GM19351 (cell line): ENCODE measurements at regions not wholly inside any gene's neighbourhood (a gene's known extent, or its start where the extent isn't known, plus 50 kb on each side); places are given as distances from the start of the nearest gene placed in this dataset.

Experiments
- ATAC-seq: cut with Tn5 transposase; IDR thresholded peaks from one replicate; pipeline ENCODE4 v1.9.1; 2021; ENCODE audit warnings: mild to moderate bottlenecking, moderate library complexity; ENCODE audit not compliant: unreplicated experiment

DNA sequence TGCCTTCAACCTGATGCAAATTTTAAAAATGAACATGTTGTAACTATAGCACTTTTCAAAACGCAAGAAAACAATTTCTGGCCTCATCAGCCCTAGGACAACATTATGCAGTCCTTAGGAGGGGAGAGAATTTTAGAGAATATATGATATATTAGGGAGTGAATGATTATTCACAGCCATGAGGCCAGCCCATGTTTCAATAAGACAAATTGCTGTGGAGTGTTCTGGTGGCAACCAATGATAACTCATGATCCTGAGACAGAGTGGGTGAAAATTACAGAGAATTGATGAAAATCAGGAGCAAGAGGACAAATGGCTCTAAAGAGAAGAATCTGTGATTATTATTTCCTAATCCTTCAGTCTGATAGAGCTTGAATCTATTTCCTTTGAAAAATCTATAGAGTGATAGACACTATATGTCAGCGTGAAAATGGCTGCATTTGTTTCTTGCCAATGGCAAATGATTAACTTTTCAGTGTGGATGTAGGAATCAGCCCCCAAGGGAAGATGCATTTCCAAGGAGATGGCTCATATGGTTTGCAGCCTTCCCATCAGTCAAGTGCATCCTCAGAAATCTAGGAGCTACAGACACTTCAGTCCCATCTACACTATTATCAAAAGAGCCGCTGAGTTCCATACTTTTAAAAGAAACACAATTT, 761.0 kb upstream of the ARRDC4 start:
- no peak for ATAC-seq

DNA sequence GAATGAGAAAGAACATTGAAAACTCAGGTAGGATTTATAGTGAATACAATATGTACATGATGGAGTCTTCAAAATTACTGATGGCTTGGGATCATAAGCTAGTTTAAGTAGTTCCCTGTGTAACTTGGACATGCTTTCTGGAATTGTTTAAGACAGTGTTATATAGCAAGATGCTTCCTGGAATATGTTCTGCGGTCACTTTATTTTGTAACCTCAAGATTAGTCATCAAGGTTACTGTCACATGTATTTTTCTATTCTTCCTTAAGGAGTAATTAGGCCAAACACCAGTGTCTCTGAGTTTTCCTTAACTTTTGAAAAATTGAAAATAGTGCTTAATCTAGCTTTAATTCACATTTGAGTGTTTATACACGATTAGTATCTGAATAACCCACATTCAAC, 760.3 kb upstream of the ARRDC4 start:
- ATAC-seq = no peak

DNA sequence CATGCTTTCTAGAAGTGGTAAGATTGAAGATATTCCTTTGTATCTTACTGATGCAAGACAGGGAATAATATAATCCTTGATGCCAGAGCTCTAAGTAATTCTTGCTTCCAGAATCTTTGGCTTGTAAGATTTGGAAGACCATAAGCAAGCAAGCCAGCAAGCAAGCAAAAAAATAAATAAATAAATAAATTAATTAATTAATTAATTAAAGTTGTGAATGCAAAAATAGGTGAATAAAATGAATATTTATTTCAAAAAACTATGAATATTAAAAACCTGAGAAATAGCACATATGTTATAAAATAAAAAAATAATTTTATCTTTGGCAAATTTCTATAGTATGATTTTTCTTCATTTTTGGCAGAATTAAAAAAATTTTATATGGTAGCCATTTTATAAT, 750.2 kb upstream of the ARRDC4 start:
- no peak for ATAC-seq

DNA sequence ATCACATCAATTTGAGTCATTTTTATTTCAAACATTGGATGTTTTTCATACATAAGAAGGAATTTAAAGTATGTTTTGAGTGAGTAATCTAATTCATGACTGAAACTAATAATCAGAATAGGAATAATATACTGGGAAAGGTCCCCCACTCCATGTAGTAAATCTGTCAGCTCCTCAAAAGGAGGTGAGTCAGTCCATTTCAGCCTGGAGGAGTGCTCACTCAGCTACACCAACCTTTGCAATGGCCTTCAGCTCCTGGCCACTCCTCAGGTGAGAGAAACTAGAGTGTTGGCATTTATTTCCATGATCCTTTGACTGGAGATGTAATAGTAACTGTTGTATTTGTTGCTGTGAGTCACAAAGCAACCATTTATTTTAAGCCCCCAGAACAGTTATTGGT, 744.9 kb upstream of the ARRDC4 start:
- no peak for ATAC-seq

DNA sequence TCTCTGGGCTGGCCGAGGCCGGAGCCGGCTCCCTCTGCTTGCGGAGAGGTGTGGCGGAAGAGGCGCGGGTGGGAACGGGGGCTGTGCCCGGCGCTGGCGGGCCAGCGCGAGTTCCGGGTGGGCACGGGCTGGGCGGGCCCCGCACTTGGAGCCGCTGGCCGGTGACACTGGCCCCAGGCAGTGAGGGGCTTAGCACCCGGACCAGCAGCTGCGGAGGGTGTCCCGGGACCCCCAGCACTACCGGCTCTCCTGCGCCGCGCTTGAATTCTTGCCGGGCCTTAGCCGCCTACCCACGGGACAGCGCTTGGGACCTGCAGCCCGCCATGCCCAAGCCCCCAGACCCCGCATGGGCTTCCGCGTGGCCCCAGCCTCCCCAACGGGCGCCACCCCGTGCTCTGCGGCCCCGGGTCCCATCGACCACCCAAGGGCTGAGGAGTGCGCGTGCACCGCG, 736.3 kb upstream of the ARRDC4 start:
- no peak for ATAC-seq

DNA sequence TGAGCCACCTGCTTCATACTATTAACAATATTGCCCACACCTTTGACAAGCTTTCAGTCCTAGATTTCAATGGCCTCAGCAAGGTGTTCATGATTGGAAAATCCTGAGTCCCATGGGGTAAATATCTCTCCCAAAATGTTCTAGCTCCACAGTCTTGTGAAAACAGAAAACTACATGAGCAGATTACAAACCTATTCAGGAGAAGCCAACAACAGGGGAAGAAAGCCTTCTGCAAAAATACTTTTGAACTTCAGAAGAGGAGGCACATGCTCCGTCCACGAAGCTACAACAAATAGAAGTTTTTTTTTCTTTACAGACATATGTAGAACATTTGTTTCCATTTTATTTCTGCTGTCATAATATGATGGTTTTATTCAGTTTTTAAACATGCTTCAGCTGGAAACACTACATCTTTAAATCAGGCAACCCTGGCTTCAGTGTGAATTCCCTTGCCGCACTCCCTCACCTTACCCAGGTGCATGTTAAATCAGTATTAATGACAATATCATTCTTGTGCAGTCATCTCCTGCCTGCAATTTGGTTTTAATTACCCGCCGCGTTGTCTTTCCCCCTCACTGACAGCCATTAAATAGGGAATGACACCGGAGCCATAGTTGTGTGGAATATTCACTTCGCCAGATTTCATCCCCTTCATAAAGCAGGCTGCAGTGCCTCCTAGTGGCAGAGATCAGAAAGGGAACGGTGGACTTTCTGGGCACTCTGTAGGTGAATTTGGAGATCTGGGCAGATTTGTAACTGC, 725.5 kb upstream of the ARRDC4 start:
- no peak for ATAC-seq

DNA sequence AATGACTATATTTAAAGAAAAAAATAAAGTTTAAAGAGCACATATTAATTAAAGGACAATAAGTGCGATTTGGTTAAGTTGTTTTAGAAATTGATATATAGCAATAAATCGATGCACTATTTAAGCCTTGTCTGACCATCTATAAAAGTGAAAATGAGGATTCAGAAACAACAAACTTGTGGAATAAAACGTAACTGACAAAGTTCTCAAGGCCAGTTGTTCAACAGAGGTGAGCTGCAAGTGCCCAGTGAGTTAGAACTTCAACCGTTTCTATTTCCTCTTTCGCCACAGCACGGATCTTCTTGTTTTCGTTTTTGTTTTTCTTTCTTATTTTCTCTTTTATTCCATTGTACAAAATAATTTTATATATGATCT, 724.9 kb upstream of the ARRDC4 start:
- ATAC-seq = no peak

DNA sequence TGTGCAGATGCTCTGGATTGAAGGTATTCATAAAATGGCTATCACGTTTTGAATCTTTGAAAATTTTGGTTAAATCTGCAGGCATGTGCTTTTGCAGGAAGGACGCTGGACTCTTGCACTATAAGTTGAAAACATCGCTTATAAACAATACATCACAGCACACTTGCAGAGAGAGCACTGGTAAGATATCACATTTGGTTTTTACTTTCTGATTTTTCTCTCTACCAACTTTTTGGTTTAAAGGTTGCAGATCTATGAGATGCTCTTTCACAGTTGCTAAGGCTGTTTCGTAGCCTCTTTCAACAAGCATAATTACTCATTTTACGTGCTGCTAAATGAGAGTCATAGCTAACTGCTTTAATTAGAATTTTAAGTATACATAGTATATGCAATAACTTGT, 724.4 kb upstream of the ARRDC4 start:
- no peak for ATAC-seq

DNA sequence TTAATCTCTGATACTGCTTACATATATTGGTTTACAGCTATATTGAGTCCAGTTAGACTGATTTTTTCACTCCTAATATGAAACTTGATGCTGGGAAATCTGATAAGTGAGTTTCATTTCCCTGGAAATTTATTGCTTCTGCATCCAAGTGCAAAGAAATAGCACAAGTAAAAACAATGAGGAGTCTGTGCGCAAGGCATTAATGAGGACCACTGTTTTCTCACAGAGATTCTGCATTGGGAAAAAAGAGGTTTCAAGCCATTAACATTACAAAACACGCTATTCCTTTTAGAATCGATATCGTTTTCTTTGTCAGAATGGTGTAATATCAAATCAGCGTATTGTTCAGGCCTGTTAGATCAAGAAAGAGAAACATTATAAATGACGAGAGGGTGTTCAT, 723.3 kb upstream of the ARRDC4 start:
- ATAC-seq = no peak

DNA sequence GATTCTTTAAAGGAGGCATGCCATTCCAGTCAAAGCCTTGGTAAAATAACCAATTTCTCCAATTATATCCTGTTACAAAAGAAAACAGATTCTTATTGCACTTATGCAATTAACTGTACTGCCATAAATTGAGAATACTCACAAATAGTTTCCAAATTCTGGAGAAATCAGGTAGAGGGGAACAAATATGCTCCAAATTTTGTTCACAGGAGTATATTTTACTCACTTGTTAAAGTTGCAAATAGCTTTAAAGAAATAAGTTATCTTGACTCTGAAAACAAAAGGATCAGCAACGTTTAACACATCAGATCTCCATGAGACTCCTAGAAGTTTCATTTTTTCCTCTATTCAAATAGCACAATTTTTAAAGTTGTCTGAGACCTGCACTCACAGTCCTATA, 712.1 kb upstream of the ARRDC4 start:
- no peak for ATAC-seq

DNA sequence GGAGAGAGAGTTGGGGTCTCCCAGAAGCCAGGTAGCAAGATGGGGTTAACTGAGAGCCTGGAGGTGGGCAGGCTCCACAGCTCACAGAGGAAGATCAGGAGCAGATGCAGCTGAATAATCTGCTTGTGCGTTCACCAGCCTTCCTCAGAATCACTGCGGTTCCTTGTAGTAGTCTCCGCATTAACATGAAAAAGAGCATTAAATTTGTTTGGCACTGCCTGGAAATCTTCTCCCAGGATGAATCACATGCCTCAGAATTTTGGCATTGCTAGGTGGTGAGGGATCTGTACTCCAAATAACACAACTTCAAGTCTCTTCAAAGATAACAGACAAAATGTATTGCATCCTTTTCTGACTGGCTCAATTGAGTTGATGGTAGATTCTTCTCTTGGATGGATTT, 700.6 kb upstream of the ARRDC4 start:
- no peak for ATAC-seq

DNA sequence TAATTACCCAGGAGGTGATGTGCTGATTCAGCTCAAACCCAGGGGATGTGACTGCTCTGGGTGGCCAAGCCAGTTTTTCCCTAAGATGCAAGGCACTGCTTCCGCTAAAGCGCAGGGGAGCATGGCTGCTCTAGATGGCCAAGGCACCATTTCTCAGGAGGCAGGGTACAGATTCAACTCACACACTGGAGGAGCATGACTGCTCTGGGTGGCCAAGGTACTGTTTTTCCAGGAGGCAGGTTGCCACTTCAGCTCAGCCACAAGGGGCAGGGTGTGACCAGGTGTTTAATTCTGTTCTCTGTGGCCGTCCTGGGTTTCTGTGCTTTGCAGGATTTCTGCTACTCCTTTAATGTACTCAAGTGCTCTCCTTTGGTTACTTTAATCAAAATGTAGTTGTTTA, 659.3 kb upstream of the ARRDC4 start:
- ATAC-seq = no peak

DNA sequence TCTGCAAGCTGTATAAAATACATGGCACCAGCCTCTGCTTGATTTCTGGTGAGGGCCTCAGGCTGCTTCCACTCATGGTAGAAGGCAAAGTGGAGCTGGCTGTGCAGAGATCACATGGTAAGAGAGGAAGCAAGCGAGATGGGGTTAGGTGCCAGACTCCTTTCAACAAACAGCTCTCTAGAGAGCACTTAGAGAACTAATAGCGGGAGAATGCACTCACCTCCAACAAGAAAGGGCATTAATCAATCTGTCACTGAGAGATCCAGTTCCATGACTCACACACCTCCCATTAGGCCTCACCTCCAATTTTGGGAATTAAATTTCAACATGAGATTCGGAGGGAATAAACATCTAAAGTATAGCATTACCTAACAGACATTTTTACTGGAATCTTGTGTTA, 644.1 kb upstream of the ARRDC4 start:
- no peak for ATAC-seq

DNA sequence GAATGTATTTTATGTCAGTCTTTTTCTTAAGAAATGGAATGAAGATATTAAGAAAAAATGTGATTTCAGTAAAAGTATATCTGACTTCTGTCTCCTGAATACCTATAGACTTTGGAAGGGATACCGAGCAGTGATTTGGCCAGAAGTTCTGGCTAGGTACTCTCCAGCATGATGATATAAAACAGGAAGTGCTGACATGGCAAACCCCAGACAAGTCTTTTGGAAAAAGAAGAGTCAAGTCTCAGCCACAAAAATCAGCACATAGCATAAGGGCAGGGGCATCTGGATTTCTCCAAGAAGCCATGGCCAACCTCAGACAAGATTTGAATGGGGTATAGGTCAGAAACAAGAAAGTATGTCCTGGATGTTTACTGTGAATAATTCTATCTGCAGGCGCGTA, 643.3 kb upstream of the ARRDC4 start:
- no peak for ATAC-seq

DNA sequence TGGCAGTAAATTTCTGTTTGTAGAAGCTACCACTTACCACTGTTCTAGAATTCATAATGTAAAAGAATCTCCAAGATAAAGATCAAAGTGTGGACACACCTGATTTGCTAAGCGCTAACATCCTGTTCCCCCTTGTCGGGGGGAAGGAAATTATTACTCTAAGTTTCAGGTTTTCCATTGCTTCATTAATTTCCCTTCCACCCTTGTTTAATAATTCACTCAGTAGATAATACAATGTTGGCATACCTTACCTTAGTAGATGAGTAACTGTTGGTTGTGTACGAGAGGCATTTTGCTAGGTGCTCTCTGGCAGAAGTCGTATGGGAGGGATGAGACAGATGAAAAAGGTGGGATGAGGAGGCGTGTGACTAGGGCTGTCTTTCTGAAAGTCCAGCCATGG, 641.2 kb upstream of the ARRDC4 start:
- no peak for ATAC-seq

DNA sequence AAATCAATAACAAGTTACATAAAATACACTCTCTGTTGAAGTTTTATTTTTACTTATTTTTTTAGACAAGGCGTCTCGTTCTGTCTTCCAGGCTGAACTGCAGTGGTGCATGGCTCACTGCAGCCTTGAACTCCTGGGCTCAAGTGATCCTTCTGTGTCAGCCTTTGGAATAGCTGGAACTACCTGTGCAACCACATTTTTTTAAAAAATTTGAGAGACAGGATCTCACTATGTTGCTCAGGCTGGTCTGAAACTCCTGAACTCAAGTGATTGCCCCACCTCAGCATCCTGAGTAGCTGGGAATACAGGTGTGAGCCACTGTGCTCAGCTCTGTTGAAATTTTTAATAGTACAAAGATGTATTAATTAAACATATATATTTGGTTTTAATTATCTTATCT, 614.3 kb upstream of the ARRDC4 start:
- no peak for ATAC-seq

DNA sequence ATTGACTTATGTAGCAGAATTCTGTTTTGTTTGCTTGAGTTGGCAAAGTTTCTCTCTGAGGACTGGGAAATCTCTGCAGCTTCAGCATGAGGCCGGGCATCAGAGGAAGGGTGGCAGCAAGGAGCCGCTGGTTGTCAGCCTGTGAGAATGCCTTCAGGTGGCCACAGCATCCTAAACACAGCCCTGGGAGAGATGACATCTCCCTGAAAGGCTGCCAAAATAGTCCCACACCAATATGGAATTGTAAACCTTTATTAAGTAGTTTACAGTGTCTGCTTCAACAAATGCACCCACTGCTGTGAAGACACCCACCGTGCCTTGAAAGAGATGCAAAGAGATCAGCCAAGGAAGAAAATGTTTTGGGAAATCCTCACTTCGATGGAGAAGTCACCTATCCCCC, 609.7 kb upstream of the ARRDC4 start:
- ATAC-seq = no peak

DNA sequence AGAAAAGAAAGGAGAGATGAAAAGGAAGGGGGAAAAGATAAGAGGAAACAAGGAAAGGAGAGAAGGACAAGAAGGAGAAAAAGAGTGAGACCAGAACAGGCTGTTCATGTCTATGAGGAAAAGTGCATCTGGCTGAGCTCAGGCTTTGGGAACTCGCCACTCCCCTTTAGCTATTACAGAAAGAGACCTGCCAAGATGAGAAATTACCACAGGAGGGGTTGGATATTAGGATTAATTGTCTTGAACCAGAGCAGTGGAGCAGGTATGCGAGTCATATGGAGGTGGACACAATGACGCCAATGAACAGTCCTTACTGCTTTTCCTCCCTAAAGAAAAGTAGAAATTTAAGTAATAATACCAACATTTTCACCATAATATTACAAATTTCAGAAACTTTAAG, 577.0 kb upstream of the ARRDC4 start:
- no peak for ATAC-seq

DNA sequence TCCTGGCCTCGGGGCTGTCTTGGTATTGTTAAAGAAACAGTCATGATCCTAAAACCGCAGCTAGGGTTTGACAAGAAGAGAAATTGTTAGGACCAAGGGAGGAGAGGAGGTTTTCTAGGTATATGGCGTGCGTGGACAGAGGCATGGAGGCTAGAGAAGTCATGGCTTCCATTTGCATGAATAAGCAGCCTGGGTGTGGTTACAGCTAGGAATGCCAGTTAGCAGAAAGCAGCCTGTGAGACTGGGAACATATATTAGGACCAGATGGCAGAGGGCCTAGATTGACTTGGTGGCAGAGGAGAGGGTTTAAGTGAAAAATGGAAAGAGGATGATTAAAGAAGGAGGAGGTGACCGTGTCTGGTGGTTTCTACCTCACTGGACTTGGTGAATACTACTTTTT, 573.6 kb upstream of the ARRDC4 start:
- no peak for ATAC-seq

DNA sequence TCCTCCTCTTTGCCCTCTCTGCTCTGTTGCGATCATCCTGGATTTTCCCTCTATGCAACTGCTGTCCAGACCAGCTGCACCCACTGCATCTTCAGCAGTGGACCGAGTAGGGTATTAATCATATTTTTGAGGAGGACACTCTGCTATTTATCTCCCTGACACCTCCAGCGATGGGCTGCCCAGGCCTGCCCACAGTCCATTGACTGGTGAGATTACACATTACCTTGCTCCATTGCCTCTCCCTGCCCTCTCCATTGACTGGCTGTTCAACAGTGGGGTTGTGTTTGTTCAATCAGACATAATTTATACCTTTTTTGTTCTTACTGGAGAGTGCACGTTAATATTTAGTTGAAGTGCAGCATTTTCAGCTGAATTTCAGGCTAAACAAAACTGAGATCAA, 559.3 kb upstream of the ARRDC4 start:
- ATAC-seq = no peak

DNA sequence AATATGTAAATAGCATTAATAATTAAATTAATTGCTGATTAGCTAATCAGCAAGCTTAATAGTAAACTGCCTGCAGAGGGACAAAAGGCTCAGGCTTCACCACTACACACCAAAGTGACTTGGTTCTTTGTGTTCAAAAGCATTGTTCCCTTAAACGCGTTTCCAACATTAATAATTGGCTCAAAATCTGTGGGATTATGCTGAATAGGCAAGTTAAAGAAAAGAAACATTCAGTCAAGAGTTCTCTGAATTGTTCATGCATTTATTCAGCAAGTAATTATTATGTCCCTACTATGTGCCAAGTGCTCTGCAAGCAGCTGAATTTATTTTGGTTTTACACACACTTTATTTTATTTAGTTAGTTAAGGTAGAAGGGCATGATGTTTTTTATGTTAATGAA, 558.5 kb upstream of the ARRDC4 start:
- ATAC-seq = no peak

DNA sequence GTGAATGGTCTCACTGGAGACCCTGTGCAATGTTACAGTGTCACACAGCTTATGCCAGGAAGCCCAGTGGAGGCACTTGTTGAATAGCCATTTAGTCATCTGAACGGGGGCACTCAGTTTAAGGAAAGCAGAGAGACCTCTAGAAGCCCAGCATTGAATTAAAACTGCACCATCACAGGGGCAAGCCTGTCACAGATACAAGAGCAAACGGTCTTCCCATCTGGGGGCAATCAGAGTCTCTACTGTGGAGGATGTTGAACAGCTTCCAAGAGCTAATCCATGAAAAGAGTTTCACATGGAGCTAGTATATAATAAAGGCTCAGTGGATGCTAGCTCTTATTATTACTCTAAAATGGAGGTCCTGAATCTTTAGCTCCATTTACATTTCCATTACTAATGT, 553.7 kb upstream of the ARRDC4 start:
- ATAC-seq = no peak
